ENCODE measurements at regions not wholly inside any gene's neighbourhood (a gene's known extent, or its start where the extent isn't known, plus 50 kb on each side); places are given as distances from the start of the nearest gene placed in this dataset.

GRCh38 chr1:219050822-219051125 is 122.9 kb upstream of the LYPLAL1 start:
- no TSS peak for BruUV-seq (replicated peaks)
- H3K9me3 Mint-ChIP-seq (ENCODE audit: low read depth, unreplicated experiment) = peaks cover 2% of the 10 kb centered on the region
- CTCF ChIA-PET = no interaction called here
- H3K4me3 Mint-ChIP-seq (ENCODE audit: low read depth, unreplicated experiment) = no peak overlapping the region
- no peak for DNase-seq
- H3K36me3 Mint-ChIP-seq (ENCODE audit: insufficient read depth, unreplicated experiment) = no peaks in the 10 kb centered on the region
- no peaks in the 10 kb centered on the region for H3K4me1 Mint-ChIP-seq (ENCODE audit: low read depth, unreplicated experiment)
- H3K27ac Mint-ChIP-seq (ENCODE audit: unreplicated experiment) = no peak overlapping the region
- H3K27me3 Mint-ChIP-seq (ENCODE audit: unreplicated experiment) = no peaks in the 10 kb centered on the region
- TF ChIP-seq CTCF (IDR thresholded peaks at IDR 0.05; ENCODE audit: unreplicated experiment) = no peak
- intact Hi-C loops (cut with micrococcal nuclease; ENCODE audit: unreplicated experiment) = no loop called here

GRCh38 chr1:219051547-219051946 is 122.1 kb upstream of the LYPLAL1 start:
- intact Hi-C loops (cut with micrococcal nuclease; ENCODE audit: unreplicated experiment) = no loop called here
- H3K27ac Mint-ChIP-seq (ENCODE audit: unreplicated experiment) = no peak overlapping the region
- H3K4me3 Mint-ChIP-seq (ENCODE audit: low read depth, unreplicated experiment) = no peak overlapping the region
- peaks cover 2% of the 10 kb centered on the region for H3K9me3 Mint-ChIP-seq (ENCODE audit: low read depth, unreplicated experiment)
- no peaks in the 10 kb centered on the region for H3K27me3 Mint-ChIP-seq (ENCODE audit: unreplicated experiment)
- no TSS peak for BruUV-seq (replicated peaks)
- no peak for DNase-seq
- H3K4me1 Mint-ChIP-seq (ENCODE audit: low read depth, unreplicated experiment) = no peaks in the 10 kb centered on the region
- CTCF ChIA-PET = no interaction called here
- TF ChIP-seq CTCF (IDR thresholded peaks at IDR 0.05; ENCODE audit: unreplicated experiment) = no peak
- no peaks in the 10 kb centered on the region for H3K36me3 Mint-ChIP-seq (ENCODE audit: insufficient read depth, unreplicated experiment)

- CTCF ChIA-PET = no interaction called here
- DNase-seq = no peak
- Mint-ChIP-seq H3K4me3 (ENCODE audit: low read depth, unreplicated experiment) (no peak overlapping the region), H3K4me1 (ENCODE audit: low read depth, unreplicated experiment) (peaks cover 6% of the 10 kb centered on the region), H3K36me3 (ENCODE audit: insufficient read depth, unreplicated experiment) (no peaks in the 10 kb centered on the region), H3K9me3 (ENCODE audit: low read depth, unreplicated experiment) (peaks cover 3% of the 10 kb centered on the region), H3K27me3 (ENCODE audit: unreplicated experiment) (no peaks in the 10 kb centered on the region), H3K27ac (ENCODE audit: unreplicated experiment) (no peak overlapping the region)
- no peak for TF ChIP-seq CTCF (IDR thresholded peaks at IDR 0.05; ENCODE audit: unreplicated experiment)
- BruUV-seq (replicated peaks) = no TSS peak
- intact Hi-C loops (cut with micrococcal nuclease; ENCODE audit: unreplicated experiment) = no loop called here
Observed at GRCh38 chr1:219058891-219059820, 114.5 kb upstream of the LYPLAL1 start.

GRCh38 chr1:219060798-219061197 is 112.9 kb upstream of the LYPLAL1 start:
- H3K9me3 Mint-ChIP-seq (ENCODE audit: low read depth, unreplicated experiment) = peaks cover 3% of the 10 kb centered on the region
- no peak overlapping the region for H3K4me3 Mint-ChIP-seq (ENCODE audit: low read depth, unreplicated experiment)
- intact Hi-C loops (cut with micrococcal nuclease; ENCODE audit: unreplicated experiment) = loop anchor here (10.0 kb wide), 1 partner anchor 504 kb away; no protein-coding TSS in a partner anchor
- H3K27me3 Mint-ChIP-seq (ENCODE audit: unreplicated experiment) = no peaks in the 10 kb centered on the region
- no peak for TF ChIP-seq CTCF (IDR thresholded peaks at IDR 0.05; ENCODE audit: unreplicated experiment)
- BruUV-seq (replicated peaks) = no TSS peak
- no peak overlapping the region for H3K27ac Mint-ChIP-seq (ENCODE audit: unreplicated experiment)
- H3K36me3 Mint-ChIP-seq (ENCODE audit: insufficient read depth, unreplicated experiment) = no peaks in the 10 kb centered on the region
- DNase-seq = no peak
- peaks cover 9% of the 10 kb centered on the region for H3K4me1 Mint-ChIP-seq (ENCODE audit: low read depth, unreplicated experiment)
- CTCF ChIA-PET = no interaction called here
